WERI-Rb-1 (cell line): ENCODE measurements at regions not wholly inside any gene's neighbourhood (a gene's known extent, or its start where the extent isn't known, plus 50 kb on each side); places are given as distances from the start of the nearest gene placed in this dataset.

ENCODE experiments used
- DNase-seq: peaks from one replicate; pipeline ENCODE4 v3.0.0-alpha.2; 2020
- H3K27ac ChIP-seq: fragments of 250-450 bp; sonication (Bioruptor Pico); 2 replicates; pipeline ENCODE4 v1.5.1; 2020; ENCODE audit warnings: mild to moderate bottlenecking, moderate library complexity
- H3K27me3 ChIP-seq: fragments of 250-450 bp; sonication (Bioruptor Pico); 2 replicates; pipeline ENCODE4 v1.5.1; 2021; ENCODE audit warnings: mild to moderate bottlenecking, low read depth, moderate library complexity; ENCODE audit not compliant: insufficient read depth, severe bottlenecking
- H3K36me3 ChIP-seq: fragments of 250-450 bp; sonication (Bioruptor Pico); 2 replicates; pipeline ENCODE4 v1.5.1; 2020; ENCODE audit warnings: mild to moderate bottlenecking, moderate library complexity
- H3K4me3 ChIP-seq: 2 replicates; pipeline ENCODE4 v1.5.1; 2011; ENCODE audit warnings: low read depth, mild to moderate bottlenecking, control low read depth, low read length
- H3K9me3 ChIP-seq: fragments of 250-450 bp; sonication (Bioruptor Pico); 2 replicates; pipeline ENCODE4 v1.5.1; 2021; ENCODE audit warnings: mild to moderate bottlenecking, moderate library complexity; ENCODE audit not compliant: severe bottlenecking
- CTCF ChIP-seq: IDR thresholded peaks from 2 replicates; pipeline ENCODE4 v1.5.1; 2011; ENCODE audit warnings: low read depth, mild to moderate bottlenecking, control low read depth, inconsistent platforms, low read length

DNA sequence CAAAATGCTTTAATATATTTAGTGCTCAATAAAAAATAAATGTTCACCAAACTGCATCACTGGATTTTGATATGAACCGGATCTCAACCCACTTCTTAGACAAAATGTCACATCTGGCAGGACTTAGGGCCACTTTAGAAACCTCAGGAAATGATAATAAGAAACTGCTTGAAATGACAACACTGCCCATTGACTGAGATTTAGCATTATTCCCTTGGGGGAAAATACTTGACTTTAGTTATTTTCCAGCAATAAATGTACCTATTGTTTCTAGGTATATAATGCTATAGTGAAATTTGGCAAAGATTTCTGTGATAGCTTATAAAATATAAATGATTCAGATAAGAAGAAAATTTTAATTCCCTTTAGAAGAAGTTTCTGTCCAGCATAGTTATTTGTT is 195.1 kb downstream of the ICOS start:
- Histone ChIP-seq H3K36me3 (no peaks in the 10 kb centered on the region), H3K27me3 (no peaks in the 10 kb centered on the region), H3K4me3 (no peak overlapping the region), H3K27ac (no peak overlapping the region), H3K9me3 (peaks cover 2% of the 10 kb centered on the region)
- DNase-seq: no peak
- TF ChIP-seq CTCF: no peak

DNA sequence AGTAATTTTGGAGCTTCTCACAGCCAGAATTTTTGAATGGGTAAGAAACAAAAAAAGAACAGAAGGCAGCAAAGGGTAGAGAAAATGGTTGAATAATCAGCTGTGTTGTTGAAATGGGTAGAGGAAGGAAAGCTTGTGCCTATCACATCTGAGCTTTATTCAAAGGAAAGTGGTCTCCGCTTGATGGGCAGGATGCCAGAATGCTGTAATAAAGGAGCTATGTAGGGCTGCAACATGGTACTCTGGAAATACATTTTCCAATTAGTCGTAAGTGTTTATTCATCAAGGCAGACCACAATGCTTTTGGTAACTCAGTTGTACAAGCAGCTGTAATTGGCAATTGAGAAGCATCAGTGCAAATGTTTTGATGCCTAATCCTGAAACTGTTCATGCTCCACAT is 196.9 kb downstream of the ICOS start:
- TF ChIP-seq CTCF: no peak
- no peak overlapping the region for H3K27ac ChIP-seq
- no peaks in the 10 kb centered on the region for H3K27me3 ChIP-seq
- no peaks in the 10 kb centered on the region for H3K9me3 ChIP-seq
- no peak overlapping the region for H3K4me3 ChIP-seq
- H3K36me3 ChIP-seq: no peaks in the 10 kb centered on the region
- no peak for DNase-seq

DNA sequence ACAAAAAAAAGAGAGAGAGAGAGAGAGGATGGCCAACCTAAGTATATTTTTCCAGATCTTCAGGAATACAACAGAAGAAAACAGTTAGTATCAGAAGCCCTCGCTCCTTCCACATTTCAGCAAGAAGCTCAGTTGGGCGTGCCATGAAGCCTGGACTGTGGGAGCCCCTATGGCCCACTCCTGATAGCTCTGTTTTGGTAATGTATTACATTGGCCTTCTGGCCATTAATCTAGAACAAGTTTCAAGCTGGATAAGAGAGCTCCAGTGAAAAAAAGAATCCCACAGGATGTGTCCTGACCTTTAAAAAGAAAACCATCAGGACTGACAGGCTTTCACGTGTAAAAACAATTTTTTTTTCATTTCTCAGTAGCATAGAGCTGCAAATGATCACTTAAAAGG is 197.9 kb downstream of the ICOS start:
- Histone ChIP-seq H3K27ac (no peak overlapping the region), H3K4me3 (no peak overlapping the region), H3K9me3 (no peaks in the 10 kb centered on the region), H3K36me3 (no peaks in the 10 kb centered on the region), H3K27me3 (no peaks in the 10 kb centered on the region)
- no peak for DNase-seq
- no peak for TF ChIP-seq CTCF

DNA sequence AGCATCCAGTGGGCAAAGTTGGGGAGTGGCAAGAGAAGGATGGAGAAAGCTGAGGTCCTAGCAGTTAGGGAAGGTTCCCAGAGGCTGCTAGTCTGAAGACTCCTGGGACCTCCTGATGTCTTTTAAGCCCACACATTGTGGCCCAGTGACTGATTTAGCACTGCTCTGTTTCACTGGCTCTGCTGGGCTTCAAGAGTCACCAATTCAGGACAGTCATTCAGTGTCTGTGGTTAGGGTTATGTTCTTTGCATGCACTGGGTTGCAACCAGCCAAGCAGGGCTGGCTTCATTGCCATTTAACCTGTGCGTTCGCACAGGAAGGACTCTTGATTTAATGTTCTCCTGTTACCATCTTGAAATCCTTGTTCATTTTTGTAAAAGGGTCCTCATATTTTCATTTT is 199.2 kb downstream of the ICOS start:
- Histone ChIP-seq H3K27ac (no peak overlapping the region), H3K27me3 (no peaks in the 10 kb centered on the region), H3K36me3 (no peaks in the 10 kb centered on the region), H3K9me3 (no peaks in the 10 kb centered on the region), H3K4me3 (no peak overlapping the region)
- DNase-seq: no peak
- TF ChIP-seq CTCF: no peak

DNA sequence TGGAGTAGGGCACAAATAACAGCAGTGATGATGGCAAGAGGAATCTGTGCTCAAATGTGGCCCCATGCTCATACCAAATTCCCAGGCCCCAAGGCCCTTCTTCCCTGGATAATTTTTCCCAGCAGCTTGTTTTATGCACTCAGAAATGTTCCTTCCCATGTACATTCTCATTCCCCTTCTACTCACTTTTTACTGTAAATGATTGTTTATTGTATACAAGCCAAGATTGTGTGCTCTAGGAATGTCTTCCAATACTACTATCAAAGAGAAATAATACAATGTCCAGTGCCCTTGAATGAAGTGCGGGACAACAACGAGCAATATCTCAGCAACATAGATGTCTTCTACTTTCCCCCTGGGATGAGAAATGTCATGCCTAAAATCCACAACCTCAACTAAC is 201.6 kb downstream of the ICOS start:
- Histone ChIP-seq H3K27me3 (no peaks in the 10 kb centered on the region), H3K9me3 (no peaks in the 10 kb centered on the region), H3K27ac (no peak overlapping the region), H3K36me3 (no peaks in the 10 kb centered on the region), H3K4me3 (no peak overlapping the region)
- no peak for DNase-seq
- no peak for TF ChIP-seq CTCF

DNA sequence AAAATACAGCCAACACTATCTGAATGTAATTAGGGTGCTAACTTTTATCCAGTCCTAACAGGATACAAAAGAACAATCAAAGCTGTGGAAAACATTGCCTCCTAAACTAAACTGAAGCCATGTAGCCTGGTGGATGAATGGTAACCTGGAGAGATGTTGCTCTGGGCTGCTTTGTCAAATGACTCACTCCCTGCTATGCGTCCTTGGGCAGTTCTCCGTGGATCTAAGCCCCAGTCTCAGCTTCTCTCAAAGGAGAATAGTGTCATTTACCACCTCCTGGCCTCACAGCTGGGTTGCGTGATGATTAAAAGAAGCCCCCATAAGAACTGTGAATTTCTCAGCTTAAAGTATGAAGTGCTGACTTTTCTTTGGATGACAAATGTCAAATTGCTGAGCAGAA is 203.7 kb downstream of the ICOS start:
- TF ChIP-seq CTCF: no peak
- Histone ChIP-seq H3K9me3 (no peaks in the 10 kb centered on the region), H3K27ac (no peak overlapping the region), H3K27me3 (no peaks in the 10 kb centered on the region), H3K36me3 (no peaks in the 10 kb centered on the region), H3K4me3 (no peak overlapping the region)
- no peak for DNase-seq
